MCF 10A (cell line): ENCODE measurements at regions not wholly inside any gene's neighbourhood (a gene's known extent, or its start where the extent isn't known, plus 50 kb on each side); places are given as distances from the start of the nearest gene placed in this dataset.

Source experiments
- BruUV-seq: library from RNA; stranded (reverse); fragments of 400-500 nt; replicated peaks from 2 replicates; lab custom pipeline; 2021; lab: Mats Ljungman, UMichigan
- CTCF ChIA-PET: fragments of 300-600 bp; sonication (Branson Sonifier 250); formaldehyde crosslinking; extraction: SDS; loops from one replicate; lab custom pipeline; 2021; ENCODE audit warnings: antibody characterized with exemption, inconsistent platforms; lab: Yijun Ruan, JAX
- POLR2A ChIA-PET: fragments of 300-600, 350-650 bp; sonication (Branson Sonifier 250); formaldehyde crosslinking; extraction: SDS; loops from one replicate; lab custom pipeline; 2020; ENCODE audit warnings: antibody characterized with exemption, inconsistent platforms; lab: Yijun Ruan, JAX
- DNase-seq: peaks from one replicate; pipeline ENCODE4 v3.0.0-alpha.2; 2018; ENCODE audit not compliant: unreplicated experiment
- H3K27ac Mint-ChIP-seq: one replicate; pipeline ENCODE4 v1.8.0; 2022; ENCODE audit warnings: mild to moderate bottlenecking, low read depth, mixed read lengths; ENCODE audit not compliant: unreplicated experiment
- H3K27me3 Mint-ChIP-seq: one replicate; pipeline ENCODE4 v1.8.0; 2022; ENCODE audit warnings: mixed read lengths; ENCODE audit not compliant: insufficient read depth, unreplicated experiment
- H3K36me3 Mint-ChIP-seq: one replicate; pipeline ENCODE4 v1.8.0; 2022; ENCODE audit warnings: mild to moderate bottlenecking, moderate library complexity, mixed read lengths; ENCODE audit not compliant: insufficient read depth, unreplicated experiment
- H3K4me1 Mint-ChIP-seq: one replicate; pipeline ENCODE4 v1.8.0; 2022; ENCODE audit warnings: mixed read lengths; ENCODE audit not compliant: insufficient read depth, unreplicated experiment
- H3K4me3 Mint-ChIP-seq: one replicate; pipeline ENCODE4 v1.8.0; 2022; ENCODE audit warnings: mild to moderate bottlenecking, moderate library complexity, mixed read lengths; ENCODE audit not compliant: unreplicated experiment
- H3K9me3 Mint-ChIP-seq: one replicate; pipeline ENCODE4 v1.8.0; 2022; ENCODE audit warnings: mixed read lengths; ENCODE audit not compliant: unreplicated experiment
- CTCF ChIP-seq: fragments of 200-600 bp; IDR thresholded peaks from one replicate; pipeline ENCODE4 v1.8.0; 2022; ENCODE audit warnings: antibody characterized with exemption, mild to moderate bottlenecking; ENCODE audit not compliant: unreplicated experiment
- intact Hi-C: fragments of 100-400 bp; cut with micrococcal nuclease; formaldehyde crosslinking; loops from 2 replicates; pipeline ENCODE4 v1.14.1; 2022

DNA sequence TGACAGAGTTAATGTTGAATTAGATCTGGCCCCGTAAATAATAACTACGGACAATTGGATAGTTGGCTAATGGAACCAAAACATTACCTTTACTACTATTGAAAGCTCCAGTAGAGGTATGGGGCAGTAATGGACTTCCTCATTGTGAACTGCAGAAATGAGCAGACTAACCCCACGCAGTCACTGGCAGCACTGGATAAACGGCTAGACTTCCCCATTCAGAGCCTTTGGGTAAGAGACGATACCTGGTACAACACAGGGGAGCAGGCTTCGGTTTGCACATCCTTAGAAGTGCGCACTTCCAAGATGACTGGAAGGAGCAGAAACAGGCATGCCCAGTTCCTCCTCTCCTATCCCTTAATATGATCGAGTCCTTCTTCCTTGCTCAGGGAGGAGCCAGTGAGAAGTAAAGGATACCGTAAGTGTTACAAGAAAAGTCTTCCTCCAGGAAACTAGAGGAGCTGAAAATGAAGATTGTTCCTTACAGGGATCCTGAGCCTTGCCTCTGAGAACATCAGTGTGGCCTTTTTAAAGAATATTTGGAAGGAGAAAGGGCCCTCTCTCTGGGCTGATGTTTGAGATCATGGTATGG, 100.5 kb upstream of the NECTIN3 start:
- CTCF ChIA-PET: no interaction called here
- intact Hi-C loops: no loop called here
- POLR2A ChIA-PET: no interaction called here
- BruUV-seq: no TSS peak
- Mint-ChIP-seq H3K36me3 (no peaks in the 10 kb centered on the region), H3K9me3 (peaks cover 14% of the 10 kb centered on the region), H3K27ac (no peak overlapping the region), H3K4me1 (no peaks in the 10 kb centered on the region), H3K4me3 (no peak overlapping the region), H3K27me3 (no peaks in the 10 kb centered on the region)
- no peak for TF ChIP-seq CTCF
- DNase-seq: no peak

- intact Hi-C loops: no loop called here
- no peaks in the 10 kb centered on the region for H3K36me3 Mint-ChIP-seq
- BruUV-seq: no TSS peak
- no peak for TF ChIP-seq CTCF
- CTCF ChIA-PET: no interaction called here
- H3K27ac Mint-ChIP-seq: no peak overlapping the region
- DNase-seq: no peak
- H3K9me3 Mint-ChIP-seq: peaks cover 14% of the 10 kb centered on the region
- no peaks in the 10 kb centered on the region for H3K4me1 Mint-ChIP-seq
- H3K27me3 Mint-ChIP-seq: no peaks in the 10 kb centered on the region
- no peak overlapping the region for H3K4me3 Mint-ChIP-seq
- POLR2A ChIA-PET: interaction anchor here (0.6 kb wide), 1 partner anchor 20 kb away, joined by 5 read pairs; no protein-coding TSS in a partner anchor
Observed at GRCh38 chr3:110973263-110973895, 98.2 kb upstream of the NECTIN3 start.

DNA sequence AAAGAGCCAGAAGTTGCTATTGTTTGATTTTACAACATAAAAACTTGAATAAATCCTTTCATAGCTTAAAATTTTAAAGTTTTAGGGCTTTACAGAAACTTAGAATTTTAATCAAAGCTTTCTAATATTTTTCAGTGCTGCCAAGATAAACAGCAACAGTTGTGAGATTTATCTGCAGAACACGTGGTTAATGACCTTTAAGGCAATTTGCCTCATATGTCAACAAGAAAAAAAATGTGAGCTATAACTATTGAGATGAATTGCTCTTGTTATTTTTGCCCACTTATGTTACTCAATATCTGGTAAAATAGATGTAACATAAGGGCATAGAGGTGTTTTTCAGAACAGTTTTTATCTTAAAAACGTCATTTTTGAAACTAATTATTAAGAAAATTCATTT, 96.7 kb upstream of the NECTIN3 start:
- H3K9me3 Mint-ChIP-seq: peaks cover 3% of the 10 kb centered on the region
- no peak overlapping the region for H3K27ac Mint-ChIP-seq

More for the DNA sequence above, 96.7 kb upstream of the NECTIN3 start:
- H3K4me3 Mint-ChIP-seq: no peak overlapping the region
- H3K36me3 Mint-ChIP-seq: no peaks in the 10 kb centered on the region
- no peak for DNase-seq
- no peak for TF ChIP-seq CTCF
- intact Hi-C loops: no loop called here
- ChIA-PET CTCF (interaction anchor here (0.6 kb wide), 2 partner anchors 10 to 24 kb away, joined by 3 read pairs; no protein-coding TSS in a partner anchor), POLR2A (no interaction called here)
- no TSS peak for BruUV-seq
- H3K27me3 Mint-ChIP-seq: no peaks in the 10 kb centered on the region
- H3K4me1 Mint-ChIP-seq: no peaks in the 10 kb centered on the region
